ENCODE measurements at regions not wholly inside any gene's neighbourhood (a gene's known extent, or its start where the extent isn't known, plus 50 kb on each side); places are given as distances from the start of the nearest gene placed in this dataset.

DNA sequence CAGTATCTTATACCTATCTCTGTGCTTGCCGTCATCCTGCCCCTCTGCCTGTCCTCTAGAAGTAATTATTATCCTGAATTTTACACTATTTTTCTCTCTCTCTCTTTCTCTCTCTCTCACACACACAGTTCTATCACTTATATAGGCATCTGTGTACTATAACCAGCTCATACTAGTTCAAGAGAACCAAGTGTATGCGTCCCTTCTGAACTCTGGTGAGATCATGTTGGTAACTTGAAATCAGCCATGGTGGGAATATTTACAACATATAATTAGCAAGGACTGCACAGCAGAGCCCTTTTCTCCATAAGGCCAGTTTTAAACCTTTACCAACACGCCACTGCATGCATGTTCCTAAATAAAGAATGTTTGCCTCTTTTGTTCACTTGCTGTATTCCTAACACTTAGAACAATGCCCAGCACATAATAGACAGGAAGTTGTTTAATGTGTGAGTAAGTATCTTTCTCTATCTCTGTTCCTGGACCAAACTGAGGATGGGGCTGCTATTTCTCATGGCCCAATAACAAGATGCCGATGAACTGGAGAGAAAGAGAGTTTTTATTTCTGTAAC, 51.1 kb upstream of the IL21 start:
- no peak for DNase-seq (ENCODE audit: low spot score)
- CTCF ChIA-PET: interaction anchor here (0.6 to 1.4 kb wide), 2 partner anchors 9 to 404 kb away, joined by 3 read pairs; no protein-coding TSS in a partner anchor
- no peak overlapping the region for H3K27ac ChIP-seq
- TF ChIP-seq, protein P1, sequence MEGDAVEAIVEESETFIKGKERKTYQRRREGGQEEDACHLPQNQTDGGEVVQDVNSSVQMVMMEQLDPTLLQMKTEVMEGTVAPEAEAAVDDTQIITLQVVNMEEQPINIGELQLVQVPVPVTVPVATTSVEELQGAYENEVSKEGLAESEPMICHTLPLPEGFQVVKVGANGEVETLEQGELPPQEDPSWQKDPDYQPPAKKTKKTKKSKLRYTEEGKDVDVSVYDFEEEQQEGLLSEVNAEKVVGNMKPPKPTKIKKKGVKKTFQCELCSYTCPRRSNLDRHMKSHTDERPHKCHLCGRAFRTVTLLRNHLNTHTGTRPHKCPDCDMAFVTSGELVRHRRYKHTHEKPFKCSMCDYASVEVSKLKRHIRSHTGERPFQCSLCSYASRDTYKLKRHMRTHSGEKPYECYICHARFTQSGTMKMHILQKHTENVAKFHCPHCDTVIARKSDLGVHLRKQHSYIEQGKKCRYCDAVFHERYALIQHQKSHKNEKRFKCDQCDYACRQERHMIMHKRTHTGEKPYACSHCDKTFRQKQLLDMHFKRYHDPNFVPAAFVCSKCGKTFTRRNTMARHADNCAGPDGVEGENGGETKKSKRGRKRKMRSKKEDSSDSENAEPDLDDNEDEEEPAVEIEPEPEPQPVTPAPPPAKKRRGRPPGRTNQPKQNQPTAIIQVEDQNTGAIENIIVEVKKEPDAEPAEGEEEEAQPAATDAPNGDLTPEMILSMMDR (conservative IDR thresholded peaks at IDR 0.05; ENCODE audit: low read depth): no peak
- POLR2A ChIA-PET (ENCODE audit: low non-redundant PET): no interaction called here

DNA sequence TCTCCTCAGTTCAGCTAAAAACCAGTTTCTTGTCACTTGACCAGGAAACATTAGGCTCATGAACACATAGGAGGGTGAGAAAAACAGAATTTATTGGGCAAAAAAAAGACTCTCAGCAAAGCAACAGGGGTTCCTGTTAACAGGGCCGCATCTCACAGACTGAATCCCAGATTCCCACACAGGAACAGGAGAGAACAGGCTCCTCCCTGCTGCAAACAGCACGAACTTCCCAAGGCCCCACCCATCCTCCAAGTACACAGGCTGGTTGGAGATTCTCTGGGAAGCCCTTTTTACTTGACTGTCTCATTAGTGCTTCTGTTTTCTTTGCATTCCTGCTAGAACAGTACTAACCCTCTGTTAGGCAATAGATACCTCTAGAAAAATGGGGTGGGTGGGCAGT, 52.4 kb upstream of the IL21 start:
- no peak overlapping the region for H3K27ac ChIP-seq
- POLR2A ChIA-PET (ENCODE audit: low non-redundant PET): no interaction called here
- CTCF ChIA-PET: no interaction called here
- no peak for DNase-seq (ENCODE audit: low spot score)
- TF ChIP-seq, protein P1 (conservative IDR thresholded peaks at IDR 0.05; ENCODE audit: low read depth): no peak

DNA sequence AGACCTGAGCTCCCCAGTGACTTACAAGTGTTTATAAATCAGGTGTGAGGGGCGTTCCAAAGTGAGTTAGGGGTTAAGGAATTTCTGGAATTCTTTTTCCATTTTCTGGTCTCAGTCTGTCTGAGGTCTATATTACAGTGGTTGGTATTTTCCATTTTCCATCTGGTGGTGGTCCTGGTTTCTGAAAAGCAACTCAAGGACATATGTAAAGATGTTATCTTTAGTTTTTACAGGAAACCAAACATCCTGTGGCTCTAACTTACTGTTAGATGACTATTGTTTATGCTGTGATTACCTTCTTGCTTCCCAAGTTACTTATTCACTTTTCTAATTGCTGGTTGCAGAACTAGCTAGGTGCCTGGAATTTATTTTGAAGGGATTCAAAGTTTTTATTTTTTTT, 53.5 kb upstream of the IL21 start:
- ChIA-PET CTCF (interaction anchor here (0.7 to 1.0 kb wide), 2 partner anchors 20 to 45 kb away, joined by 3 read pairs; no protein-coding TSS in a partner anchor), POLR2A (ENCODE audit: low non-redundant PET) (no interaction called here)
- DNase-seq (ENCODE audit: low spot score): no peak
- TF ChIP-seq, protein P1 (conservative IDR thresholded peaks at IDR 0.05; ENCODE audit: low read depth): no peak
- no peak overlapping the region for H3K27ac ChIP-seq

DNA sequence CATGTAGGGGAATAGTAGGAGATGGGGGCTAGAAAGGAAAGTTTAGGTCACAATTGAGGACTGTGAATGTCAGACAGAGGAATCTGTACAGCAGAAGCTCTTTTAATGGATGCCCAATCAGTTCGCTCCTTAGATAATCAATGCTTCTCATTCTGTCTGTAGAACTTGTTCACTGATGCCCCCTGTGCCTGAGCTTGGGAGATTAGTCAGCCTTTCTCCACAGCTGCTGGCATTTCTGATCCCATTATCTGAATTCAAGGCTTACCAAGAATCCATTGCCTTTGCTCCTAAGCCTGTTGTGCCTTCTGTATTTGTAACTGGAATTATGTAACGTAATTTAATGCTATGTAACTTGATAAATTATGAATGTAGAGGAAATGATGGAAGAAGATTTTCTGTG, 53.2 kb upstream of the BBS12 start:
- CTCF ChIA-PET: interaction anchor here (0.5 kb wide), 1 partner anchor 610 kb away, joined by 6 read pairs; no protein-coding TSS in a partner anchor
- H3K27ac ChIP-seq: no peak overlapping the region
- DNase-seq (ENCODE audit: low spot score): no peak
- POLR2A ChIA-PET (ENCODE audit: low non-redundant PET): no interaction called here
- TF ChIP-seq, protein P1 (conservative IDR thresholded peaks at IDR 0.05; ENCODE audit: low read depth): no peak

DNA sequence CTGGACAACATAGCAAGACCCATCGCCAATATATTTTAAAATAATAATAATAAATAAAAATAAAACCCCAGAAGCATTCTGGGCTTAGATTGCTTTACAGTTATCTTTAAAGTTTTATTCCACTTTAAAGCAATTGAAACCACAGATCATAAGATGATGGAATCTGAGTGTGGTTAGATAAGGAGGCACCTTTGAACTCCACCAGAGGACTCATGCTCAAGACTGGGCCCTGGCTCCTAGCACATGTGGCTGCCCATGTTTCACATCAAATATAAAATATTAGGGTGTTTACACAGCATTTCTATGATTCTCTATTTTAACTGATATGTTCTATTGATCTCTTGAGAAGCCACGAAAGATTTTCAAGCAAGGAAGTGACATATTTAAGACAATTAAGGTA, 52.6 kb upstream of the BBS12 start:
- no peak for DNase-seq (ENCODE audit: low spot score)
- ChIA-PET CTCF (no interaction called here), POLR2A (ENCODE audit: low non-redundant PET) (no interaction called here)
- H3K27ac ChIP-seq: no peak overlapping the region
- TF ChIP-seq, protein P1 (conservative IDR thresholded peaks at IDR 0.05; ENCODE audit: low read depth): no peak

DNA sequence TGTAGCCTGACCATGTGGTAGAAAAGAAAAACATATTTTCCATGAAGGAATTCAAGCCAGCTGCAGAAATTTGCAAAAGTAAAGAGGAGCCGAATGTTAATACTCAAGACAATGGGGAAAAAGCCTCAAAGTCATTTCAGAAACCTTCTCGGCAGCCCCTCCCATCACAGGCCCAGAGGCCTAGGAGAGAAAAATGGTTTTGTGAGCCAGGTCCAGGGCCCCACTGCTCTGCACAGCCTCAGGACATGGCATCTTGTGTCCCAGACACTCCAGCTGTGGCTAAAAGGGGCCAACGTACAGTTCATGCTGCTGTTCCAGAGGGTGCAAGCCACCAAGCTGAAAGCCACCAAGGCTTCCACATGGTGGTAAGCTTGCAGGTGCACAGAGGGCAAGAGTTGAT, 50.9 kb upstream of the BBS12 start:
- ChIA-PET POLR2A (ENCODE audit: low non-redundant PET) (no interaction called here), CTCF (interaction anchor here (0.7 kb wide), 1 partner anchor 66 kb away, joined by 3 read pairs; no protein-coding TSS in a partner anchor)
- DNase-seq (ENCODE audit: low spot score): no peak
- TF ChIP-seq, protein P1 (conservative IDR thresholded peaks at IDR 0.05; ENCODE audit: low read depth): no peak
- H3K27ac ChIP-seq: no peak overlapping the region

Measured in RWPE1 (cell line).